Cardiac fibroblast (primary cell): ENCODE measurements at regions not wholly inside any gene's neighbourhood (a gene's known extent, or its start where the extent isn't known, plus 50 kb on each side); places are given as distances from the start of the nearest gene placed in this dataset.

Source experiments
- DNase-seq, 2 donors: peaks; one replicate each; pipeline versions ENCODE4 v3.0.0 to v3.0.0-alpha.2; 2010; ENCODE audit warnings: low read depth in 2 of 2
- H3K4me3 ChIP-seq, 2 donors: replicated peaks in 1 of 2; 1 replicate in 1 of 2; 2 replicates in 1 of 2; pipeline ENCODE4 v1.5.1; 2011; ENCODE audit warnings: low read depth in 2 of 2, low read length in 2 of 2, mild to moderate bottlenecking in 2 of 2, moderate library complexity in 1 of 2
- TF ChIP-seq, protein P1 (sequence below): IDR thresholded peaks from one replicate; pipeline ENCODE4 v1.5.1; 2011; ENCODE audit warnings: low read depth, mild to moderate bottlenecking, low read length, inconsistent platforms

DNA sequence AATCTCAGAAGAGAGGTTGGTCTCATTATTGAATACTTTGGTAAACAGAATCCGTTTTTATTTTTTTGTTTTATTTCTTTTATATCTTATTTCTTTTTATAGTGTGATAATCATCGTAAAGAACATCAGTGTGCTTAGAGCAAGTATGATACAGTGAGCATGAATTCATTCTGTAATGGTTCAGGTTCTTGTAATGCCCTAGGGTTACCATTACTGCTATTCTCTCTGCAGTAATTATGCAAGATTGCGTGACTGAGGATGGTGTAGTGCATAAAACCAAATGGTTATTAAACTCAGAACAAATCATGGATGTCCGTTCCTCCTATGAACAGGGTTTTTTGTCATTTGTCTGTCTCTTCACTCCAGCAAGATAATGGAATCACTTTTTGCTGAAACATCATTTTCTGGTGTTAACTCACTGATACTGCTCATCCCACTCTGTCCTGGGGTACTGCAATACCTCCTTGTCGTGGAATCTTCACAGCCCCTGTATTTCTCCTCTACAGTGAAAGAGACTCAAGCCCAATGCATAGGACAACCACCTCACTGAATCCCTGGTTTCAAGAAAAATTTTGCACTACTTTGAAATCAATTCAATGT is 274.8 kb upstream of the ST6GAL2 start:
- TF ChIP-seq, protein P1, sequence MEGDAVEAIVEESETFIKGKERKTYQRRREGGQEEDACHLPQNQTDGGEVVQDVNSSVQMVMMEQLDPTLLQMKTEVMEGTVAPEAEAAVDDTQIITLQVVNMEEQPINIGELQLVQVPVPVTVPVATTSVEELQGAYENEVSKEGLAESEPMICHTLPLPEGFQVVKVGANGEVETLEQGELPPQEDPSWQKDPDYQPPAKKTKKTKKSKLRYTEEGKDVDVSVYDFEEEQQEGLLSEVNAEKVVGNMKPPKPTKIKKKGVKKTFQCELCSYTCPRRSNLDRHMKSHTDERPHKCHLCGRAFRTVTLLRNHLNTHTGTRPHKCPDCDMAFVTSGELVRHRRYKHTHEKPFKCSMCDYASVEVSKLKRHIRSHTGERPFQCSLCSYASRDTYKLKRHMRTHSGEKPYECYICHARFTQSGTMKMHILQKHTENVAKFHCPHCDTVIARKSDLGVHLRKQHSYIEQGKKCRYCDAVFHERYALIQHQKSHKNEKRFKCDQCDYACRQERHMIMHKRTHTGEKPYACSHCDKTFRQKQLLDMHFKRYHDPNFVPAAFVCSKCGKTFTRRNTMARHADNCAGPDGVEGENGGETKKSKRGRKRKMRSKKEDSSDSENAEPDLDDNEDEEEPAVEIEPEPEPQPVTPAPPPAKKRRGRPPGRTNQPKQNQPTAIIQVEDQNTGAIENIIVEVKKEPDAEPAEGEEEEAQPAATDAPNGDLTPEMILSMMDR: no peak
- no peak for DNase-seq
- H3K4me3 ChIP-seq: no peak overlapping the region

DNA sequence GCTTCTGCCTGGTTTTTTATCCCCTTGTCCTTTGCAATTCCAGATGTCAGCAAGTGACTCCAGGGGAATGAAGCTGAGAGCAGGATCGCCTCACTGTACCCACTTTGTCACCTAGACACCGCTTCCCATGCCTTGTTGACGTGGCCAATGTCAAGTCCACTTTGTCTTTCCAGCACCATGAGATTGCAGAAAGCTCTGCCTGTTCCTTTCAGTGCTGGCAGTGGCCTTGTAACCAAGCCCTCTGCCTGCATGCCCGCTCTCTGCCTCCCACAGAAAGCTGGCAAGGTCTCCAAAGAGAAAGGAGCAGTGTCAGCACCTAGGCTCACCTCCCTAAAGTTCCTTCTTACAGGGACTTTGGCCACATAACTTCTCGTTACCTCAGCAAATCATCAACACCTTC is 282.2 kb upstream of the ST6GAL2 start:
- TF ChIP-seq, protein P1: no peak
- H3K4me3 ChIP-seq: no peak overlapping the region
- DNase-seq: no peak

DNA sequence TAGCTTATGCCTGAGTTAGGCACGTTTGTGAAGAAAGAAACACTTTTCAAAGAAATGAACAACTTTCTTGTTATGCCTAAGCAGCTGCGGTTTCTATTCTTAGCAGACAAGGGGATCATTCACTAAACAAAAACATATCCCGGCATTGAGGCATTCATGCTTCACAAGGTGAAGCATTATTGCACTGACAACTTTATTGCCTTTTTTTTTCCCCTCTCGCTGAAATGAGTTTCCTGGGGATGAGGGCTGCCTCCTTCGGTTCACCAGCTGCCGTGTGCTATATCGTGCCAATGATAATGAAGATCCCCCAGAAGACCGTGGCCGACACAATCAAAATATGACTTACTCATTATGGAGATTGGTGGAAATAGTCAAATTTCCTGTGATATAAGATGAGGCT is 288.2 kb upstream of the ST6GAL2 start:
- H3K4me3 ChIP-seq: no peak overlapping the region
- no peak for DNase-seq
- TF ChIP-seq, protein P1: no peak

DNA sequence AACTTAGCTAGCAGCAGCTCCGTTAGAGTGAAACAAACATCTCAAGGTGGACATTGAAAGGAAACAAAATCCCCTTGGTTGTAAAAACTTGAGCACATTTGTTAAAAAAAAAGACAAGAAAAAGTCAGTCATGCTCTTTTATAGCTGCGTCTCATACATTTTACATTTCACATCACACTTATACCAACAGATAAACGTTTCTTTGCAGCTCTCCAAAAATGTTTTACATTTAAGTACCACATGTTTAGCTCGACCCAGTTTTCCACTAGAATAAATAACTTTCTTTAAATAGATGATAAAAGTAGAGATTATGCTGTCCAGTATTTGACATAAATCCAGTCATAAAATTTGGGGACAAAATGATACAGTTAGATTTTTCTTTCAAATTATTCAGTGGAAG is 297.0 kb upstream of the ST6GAL2 start:
- TF ChIP-seq, protein P1: no peak
- no peak for DNase-seq
- no peak overlapping the region for H3K4me3 ChIP-seq

DNA sequence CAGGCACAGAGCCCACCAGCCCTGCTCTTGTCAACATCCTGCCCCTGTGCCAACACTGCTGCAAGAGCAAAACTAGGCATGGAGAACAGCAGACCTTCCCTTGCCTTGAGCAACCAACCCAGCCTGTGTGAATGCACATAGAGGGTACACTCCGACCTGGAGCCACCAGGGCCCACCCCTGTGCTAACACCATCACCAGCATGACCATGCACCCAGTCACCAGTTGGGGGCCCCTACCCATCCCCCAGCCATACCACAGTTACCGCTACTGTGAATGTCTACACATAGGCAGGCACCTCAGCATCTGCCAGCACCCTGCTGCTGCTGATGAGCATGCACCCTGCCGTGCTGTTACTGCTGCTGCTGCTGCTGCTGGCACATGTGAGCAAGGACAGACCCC is 301.9 kb upstream of the ST6GAL2 start:
- no peak for DNase-seq
- TF ChIP-seq, protein P1: no peak
- no peak overlapping the region for H3K4me3 ChIP-seq

DNA sequence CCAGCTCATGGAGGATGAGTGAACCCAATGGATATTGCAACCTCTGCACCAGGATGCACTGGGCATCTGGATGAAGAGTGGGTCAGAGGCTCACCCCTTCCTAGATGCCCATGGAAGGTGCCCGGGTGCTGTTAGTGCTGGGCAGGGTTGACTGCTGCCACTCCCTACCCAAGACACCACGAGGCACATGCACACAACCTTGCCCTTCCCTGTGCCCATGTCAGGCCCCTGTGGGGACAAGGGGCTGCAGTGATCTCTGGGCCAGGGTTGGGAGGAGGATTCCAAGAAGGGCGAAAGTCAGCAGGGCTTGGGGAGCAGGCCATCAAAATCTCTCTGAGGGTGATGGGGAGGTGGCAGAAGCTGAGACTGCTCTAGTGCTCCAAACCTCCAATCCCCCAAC is 309.7 kb upstream of the ST6GAL2 start:
- DNase-seq: no peak
- TF ChIP-seq, protein P1: no peak
- no peak overlapping the region for H3K4me3 ChIP-seq
